HG03442 (cell line): ENCODE measurements at regions not wholly inside any gene's neighbourhood (a gene's known extent, or its start where the extent isn't known, plus 50 kb on each side); places are given as distances from the start of the nearest gene placed in this dataset.

ENCODE experiments used
- ATAC-seq: cut with Tn5 transposase; IDR thresholded peaks from one replicate; pipeline ENCODE4 v1.9.1; 2021; ENCODE audit warnings: mild to moderate bottlenecking, moderate library complexity; ENCODE audit not compliant: unreplicated experiment

DNA sequence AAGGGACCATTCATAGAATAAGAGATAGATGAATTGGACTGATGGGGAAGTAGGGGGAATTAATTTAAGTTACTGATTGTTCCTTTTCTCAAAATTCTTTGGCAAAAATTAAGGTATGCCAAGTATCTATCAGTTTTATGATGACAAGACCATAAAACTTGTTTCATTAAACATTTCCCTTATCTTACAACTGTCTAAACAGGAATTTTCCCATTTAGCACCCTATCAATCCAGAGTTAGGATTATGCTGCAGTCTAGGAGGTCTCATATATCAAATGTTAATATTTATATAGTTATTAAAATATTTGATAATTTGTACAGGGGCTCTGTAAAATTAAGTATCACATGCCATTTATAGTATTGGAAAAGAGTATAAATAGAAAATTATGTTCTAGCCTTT is 51.5 kb upstream of the ARID1B start:
- no peak for ATAC-seq

DNA sequence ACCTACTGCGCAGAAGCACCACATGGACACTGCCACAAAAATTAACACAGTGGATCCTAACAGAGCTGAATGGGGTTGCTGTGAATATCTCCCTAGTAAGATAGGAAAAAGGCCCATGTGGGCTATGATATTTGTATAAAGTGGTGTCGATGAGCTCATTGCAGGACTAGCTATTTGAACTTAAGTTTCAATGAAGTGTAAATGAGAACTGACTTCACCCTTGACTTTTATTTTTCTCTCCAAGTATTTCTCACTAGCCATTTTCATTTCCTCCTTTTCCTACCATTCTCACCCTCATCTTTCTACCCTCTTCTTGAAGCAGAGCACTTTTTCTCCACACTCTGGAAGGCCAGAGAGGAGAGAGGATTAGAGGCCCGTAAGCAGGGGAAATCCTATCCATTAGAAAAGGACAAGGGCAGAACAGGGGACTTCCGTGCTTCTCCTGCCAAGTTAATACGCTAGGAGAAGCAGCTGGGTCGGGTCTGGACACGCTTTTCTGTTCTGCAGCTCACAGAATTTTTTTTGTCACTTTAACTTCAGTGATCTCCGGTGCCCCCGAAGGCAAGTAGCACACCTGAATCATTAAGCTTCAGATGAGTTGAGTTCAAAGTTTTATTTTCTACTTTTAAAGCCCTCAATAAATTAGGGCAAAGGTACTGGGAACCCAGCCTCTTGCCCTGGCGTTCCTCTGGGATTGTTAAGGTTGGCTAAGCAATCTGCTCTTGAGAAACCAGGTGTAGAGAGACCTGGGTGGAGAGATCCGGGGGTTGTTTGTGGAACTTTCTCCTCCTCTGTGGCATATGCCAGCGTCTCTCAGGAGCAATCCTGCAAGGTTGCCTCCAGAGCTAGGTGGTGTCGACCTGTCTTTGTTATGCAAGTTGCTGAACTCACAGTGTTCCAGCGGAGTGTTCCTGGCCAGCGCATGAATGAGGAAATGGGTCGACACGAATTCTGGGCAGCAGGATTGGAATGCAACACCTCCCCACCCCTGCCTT is 56.2 kb upstream of the ARID1B start:
- peak; percentile 58 for ATAC-seq

DNA sequence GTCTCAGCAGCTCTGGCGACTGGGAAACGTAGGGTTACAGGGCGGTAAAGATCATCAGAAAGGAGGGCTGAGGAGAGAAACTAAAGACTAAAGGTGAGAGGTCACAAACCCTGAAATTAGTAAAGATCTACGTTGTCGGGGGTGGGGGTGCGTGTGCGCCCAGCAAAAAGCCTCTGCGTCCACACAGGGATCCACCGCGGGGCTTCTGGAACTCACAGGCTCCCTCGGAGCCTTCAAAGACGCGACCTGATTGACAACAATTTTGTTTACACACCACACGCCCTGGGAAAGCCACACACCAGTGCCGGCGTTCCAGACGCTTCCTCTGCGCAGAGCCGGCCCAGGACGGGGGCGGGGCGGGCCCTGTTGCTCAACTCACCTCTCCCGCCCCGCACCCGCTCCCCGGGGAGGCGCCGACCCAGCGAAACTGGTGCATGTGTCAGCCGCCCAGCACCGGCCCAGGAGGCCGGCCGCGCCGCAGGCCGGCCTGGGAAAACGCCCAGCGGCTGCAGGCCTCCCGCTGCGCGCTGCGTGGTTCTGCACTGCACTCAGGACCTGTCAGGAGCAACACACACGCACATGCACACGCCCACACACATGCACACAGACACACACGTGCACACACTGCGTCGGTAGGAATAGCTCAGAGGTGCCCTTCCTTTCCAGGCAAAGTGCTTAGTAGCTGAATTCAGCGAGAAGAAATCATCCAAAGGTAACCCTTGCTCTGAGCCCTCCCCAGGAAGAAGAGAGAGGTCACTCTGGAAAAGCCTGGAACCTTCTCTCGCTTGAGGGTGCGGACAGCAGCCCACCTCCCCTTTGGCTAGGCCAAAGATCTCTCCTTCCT is 57.2 kb upstream of the ARID1B start:
- peak; percentile 77 for ATAC-seq

DNA sequence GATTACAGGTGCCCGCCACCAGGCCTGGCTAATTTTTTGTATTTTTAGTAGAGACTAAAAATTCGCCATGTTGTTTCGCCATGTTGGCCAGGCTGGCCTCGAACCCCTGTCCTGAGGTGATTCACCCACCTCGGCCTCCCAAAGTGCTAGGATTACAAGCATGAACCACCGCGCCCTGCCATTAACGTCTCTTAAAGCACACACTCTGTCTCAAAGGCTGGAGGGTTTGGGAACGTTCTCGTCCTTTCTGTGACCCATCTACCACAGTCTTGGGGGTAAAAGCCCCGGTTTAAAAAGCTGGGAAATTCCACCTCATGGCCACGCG is 57.8 kb upstream of the ARID1B start:
- ATAC-seq: no peak

DNA sequence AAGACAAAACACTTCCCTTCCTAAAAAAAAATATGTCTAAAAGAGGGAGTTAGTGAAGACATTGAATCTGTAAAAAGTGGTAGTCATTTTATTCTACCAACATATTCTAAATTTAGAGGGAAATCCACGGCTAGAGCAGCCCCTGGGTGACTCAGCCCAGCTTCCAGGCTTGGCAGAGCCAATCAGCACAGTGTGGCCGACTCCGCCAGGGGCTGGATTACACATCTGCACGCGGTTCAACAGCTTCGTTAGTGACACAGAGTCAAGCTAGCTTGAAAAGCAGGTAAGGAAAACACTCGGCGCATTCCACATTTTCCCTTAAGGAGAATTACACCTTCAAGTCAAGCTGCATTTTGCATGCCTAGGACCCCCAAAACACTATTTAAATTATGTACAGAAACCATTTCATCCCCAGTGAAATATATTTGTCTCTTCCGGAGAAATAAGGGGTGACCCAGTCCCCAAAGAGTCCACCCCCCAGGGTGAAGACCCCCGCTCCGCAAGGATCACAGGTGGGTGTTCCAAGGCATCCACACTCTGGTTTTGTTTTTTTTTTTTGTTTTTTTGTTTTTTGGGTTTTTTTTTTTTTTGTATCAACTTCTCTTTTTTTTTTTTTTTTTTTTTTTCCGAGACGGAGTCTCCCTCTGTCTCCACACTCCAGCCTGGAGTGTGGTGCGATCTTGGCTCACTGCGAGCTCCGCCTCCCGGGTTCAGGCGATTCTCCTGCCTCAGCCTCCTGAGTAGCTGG is 58.4 kb upstream of the ARID1B start:
- no peak for ATAC-seq

DNA sequence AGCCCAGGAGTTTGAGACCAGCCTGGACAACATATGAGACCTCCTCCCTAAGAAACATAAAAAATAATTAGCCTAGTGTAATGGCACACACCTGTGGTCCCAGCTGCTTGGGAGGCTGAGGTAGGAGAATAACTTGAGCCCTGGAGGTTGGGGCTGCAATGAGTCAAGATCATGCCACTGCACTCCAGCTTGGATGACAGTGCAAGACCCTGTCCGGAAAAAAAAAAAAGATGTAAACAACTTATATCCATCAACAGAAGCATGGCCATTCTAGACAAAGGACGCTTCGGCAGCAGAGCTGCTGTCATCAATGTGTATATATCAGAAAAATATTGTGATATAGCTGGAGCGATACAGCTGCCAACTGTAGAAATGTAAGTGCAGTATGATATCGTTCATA is 59.6 kb upstream of the ARID1B start:
- no peak for ATAC-seq

DNA sequence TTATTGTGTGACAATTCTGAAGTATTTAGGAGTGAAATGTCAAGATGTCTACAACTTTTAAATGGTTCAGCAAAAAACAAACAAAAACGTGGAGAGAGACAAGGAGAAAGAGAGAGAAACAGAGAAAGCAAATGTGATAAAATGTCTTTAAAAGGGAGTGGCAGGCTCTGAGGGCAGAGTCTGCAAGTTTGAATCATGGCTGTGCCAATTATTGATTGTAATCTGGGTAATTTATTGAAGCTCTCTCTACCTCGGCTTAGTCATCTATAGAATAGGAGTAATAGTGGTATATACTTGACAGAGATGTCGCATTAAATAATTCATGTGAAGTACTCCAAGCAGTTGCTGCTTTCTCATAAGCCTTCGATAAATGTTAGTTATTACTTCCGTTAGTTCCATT is 61.3 kb upstream of the ARID1B start:
- ATAC-seq: no peak

DNA sequence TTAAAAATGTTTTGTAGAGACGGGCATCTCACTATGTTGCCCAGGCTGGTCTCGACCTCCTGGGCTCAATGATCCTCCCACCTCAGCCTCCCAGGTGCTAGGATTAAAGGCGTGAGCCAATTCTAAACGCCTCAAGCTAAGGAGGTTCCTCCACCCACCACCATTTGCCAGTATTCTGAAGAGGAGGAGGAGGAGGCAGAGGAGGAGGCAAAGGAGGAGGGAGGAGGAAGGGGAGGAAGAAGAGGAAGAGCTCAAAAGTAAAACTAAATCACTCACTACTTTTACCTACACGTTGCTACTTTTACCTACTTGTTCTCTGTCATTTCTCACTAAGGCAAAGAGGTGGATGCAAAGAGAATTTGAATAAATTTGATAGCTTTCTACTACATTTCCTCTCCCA is 63.6 kb upstream of the ARID1B start:
- ATAC-seq: no peak

DNA sequence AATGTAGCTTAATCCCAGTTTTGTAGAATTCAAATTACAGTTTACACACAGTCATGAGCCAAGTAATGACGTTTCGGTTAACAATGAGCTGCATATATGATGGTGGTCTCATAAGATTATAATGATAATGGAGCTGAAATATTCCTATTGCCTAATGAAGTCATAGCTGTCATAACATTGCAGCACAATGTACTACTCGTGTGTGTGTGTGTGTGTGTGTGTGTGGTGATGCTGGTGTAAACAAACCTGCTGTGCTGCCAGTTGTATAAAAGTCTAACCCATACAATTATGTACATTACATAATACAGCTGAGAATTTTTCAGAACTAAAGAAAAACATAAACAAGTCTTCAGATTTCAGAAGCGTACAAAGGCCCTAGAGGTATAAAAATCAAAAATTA is 66.7 kb upstream of the ARID1B start:
- ATAC-seq: no peak

DNA sequence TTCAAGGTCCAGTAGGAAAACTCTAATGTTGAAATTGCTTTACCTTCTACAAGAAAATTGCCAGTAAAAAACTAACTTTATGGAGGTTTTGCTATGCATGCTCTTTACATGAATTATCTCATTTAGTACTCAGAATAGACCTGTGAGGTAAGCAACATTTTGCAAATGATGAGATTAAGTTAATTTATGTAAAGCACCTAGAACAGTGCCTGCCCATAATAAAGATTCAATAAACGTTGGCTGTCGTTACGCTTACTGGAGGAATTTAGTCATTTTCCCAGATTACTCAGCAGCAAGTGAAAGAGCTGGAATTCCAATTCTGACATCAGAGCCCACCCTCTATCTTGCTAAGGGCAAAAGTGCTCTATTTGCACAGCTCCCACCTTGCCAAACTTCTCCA is 69.4 kb upstream of the ARID1B start:
- no peak for ATAC-seq

DNA sequence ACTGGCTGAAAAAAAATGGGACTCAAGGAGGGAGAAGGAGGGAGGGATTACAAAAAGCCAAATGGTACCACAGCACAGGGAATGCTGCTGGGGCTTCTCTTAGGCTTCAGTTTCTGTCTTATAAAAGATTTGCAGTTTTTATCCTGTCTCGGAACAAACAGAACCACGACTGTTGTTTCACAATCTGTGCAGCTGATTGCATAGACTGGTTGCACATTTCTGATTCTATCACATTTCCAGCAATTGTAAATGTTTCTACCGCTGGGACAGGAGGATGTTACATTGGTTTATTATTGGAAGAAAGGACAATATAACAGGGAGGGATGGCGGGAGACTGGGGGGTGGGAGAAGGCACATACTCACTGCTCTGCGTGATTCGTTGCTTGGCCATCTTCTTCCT is 73.5 kb upstream of the ARID1B start:
- no peak for ATAC-seq

DNA sequence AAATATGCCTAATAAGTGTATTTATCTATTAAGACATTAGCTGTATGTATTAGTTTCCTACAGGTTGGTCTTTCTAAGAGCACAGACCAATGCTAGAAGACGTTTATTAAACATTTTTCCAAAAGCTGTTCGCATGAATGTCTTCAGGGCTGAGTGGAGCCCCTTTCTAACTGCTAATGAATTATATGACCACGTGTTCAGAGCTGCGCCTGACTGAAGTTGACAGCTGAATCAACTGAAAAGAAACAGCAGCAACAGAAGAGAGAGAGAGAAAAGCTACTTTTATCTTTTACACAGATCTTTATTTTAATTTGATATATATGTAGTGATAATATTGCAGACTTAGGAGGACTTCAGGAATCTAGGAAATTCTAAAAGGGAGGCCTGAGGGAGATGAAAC is 75.2 kb upstream of the ARID1B start:
- ATAC-seq: no peak

DNA sequence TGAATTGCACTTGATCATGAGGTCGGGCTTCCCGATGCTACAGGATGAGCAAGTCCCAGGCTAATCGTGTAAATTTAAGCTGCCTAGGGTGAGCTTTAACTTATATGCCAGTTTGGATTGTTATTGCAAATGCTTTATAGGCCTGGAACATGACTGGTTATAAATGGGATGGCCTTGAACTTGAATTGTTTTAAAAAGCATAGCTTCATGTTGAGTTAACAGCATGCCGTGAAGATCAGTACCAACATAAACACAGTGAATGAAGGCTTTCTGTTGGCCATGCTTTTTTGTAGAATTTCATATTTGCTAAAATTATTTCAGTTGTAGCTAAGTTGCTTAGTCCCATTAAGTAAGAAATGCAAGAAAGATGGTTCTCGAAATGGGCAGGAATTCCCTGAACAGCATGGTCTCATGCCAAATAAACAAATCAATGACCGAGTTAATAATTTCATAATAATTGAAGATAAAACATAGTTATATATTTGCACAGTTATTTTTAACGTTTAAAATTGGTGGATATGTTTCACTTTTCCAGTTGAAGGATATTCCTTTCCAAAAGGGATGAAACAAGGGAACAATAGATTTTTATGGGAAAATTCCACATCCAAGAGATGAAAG is 76.6 kb upstream of the ARID1B start:
- no peak for ATAC-seq

DNA sequence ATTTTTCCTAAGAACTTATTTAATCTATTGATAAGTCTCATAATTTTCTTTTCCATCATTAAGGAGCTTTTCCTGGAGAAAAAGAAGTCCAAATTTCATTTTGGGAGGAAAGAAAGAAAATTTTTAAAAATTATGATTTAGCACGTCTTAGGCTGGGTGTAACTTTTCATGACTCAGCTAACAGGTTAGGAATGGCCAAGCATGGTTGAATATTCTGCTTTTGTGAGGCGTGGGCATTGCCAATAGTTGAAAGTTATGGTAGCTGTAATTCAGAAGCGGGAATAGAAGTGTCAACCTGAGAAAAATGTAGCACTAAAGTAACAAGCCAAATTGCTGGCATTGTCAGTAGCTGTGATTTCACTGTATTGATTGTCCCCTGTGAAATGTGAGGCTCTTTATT is 77.2 kb upstream of the ARID1B start:
- ATAC-seq: no peak

DNA sequence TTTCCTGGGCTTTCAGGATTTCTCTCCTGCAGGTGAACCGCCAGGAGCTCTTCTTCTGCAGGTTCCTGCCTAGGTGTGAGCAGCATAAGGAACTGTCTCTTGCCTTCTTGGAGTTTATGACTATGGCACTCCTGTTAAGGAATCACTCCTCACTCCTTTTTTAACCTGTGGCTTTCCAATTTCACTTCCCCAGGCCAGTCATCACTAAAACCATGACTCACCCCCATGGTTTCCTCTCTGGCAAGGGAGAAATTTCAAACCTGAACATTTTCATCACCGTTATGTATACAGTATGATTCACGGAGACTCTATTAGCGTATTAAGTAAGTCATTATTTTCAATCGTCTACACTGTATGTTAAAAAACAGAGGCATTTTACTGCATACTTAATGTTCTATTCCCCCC is 78.2 kb upstream of the ARID1B start:
- ATAC-seq: peak; percentile 48

DNA sequence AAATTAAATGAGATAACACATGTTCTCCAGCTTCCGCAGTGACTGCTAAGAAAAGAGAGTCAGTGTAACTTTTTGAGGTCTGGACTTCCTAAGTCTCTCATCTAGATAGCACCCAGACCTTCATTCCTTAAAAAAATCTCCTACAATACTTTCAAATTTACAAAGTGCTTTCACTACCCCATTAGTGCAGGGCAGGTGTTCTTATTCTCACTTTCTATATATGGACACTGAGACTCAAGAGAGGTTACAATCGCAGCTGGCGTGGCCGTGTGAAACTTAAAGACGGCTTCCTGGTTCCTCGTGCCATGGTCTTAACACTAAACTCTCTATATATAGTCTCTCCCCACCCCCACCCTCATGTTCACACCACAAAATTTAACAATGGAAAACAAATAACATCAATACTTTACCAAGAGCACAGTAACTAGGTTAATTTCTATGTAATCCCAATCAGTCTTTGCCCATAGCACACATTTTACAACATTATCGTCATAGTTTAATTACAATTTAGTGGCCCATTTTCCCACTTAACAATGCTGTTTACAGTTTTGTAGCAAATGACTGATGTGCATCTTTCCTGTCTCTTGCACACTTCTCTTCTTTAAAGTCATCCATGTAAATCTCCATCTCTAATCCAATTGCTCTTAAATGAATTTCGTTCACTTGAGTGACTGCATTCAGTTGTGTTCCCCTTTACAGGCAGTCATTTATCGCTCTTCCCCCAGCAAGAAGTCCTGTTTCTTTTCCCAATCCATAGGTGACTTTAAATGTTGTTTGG is 78.8 kb upstream of the ARID1B start:
- ATAC-seq: peak; percentile 73

DNA sequence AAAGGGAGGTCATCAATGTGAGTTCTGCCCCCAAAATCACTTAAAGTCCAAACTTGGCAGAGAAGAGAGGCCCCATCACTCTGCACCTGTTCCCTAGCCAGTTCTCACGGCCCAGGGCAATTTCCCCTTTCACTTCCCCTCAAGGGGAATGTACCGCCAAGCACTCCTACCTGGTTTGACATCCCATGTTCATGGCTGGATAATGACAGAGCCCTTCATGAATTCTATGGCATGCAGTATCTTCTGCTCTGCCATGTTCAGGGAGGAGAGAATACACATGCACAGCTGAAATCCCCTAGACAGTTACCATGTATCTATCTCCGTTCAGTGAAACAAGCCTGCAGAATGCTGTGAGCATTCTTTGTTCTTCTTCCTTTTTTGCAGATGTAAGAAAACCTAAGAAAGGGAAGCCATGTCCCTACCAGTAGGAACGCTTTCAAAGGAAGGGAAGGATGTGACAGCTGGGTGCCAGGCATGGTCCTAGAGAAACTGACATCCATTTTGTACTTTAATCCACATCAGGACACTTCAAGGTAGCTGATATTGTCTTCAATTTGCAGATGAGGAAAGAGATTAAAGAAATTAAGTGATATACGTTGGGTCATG is 79.8 kb upstream of the ARID1B start:
- ATAC-seq: peak; percentile 26

DNA sequence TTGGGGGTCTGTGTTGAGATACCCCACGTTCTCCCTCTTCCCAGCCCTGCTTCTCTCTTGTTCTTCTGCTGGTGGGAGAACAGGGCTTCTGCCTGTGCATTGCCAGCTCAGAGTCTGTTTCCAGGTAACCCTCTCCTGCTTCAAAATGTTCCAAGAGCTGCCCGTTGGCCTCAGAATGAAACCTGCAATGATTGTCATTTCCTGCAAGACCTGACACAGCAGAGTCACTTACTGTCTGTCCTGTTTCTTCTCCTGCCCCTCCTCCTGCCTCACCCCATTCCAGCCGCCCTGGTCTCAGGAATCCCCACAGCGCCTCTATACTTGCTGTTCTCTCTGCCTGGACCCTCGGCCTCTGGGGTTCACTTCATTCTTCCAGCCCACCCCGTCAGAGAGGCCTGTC is 81.4 kb upstream of the ARID1B start:
- ATAC-seq: no peak

DNA sequence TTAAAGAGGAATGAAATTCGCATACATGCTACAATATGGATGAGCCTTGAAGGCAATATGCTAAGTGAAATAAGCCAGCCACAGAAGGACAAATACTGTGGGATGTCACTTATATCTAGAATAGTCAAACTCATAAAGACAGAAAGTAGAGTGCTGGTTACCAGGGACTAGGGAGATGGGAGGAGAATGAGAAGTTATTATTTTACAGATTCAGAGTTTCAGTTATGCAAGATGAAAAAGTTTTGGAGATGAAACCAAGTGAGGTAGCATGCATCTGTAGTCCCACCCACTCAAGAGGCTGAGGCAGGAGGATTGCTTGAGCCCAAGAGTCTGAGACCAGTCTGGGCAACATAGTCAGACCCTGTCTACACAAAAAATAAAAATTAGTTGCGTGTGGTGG is 82.5 kb upstream of the ARID1B start:
- ATAC-seq: no peak

DNA sequence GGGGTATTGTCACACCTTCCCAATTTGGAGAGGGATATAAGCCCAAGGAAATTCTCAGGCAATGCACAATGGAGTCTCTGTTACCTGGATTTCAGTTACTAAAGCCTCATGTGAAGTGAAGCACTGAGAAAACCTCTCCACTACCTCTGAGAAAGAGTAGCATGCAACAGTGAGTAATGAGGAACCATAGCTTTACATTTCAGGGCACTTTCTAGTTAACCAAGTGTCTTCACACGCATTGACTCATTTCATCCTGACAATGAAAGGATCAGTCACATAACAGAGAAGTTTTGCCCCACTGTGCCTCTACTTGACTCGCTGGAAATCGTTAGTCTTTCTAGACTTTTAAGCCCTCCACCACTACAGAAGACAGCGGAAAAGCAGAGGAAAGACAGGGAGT is 86.2 kb upstream of the ARID1B start:
- peak; percentile 63 for ATAC-seq
